ENCODE measurements at regions not wholly inside any gene's neighbourhood (a gene's known extent, or its start where the extent isn't known, plus 50 kb on each side); places are given as distances from the start of the nearest gene placed in this dataset.
"Not testable (repeated sequence)": the region's sequence is repeated elsewhere in the genome, so short reads cannot be mapped to it uniquely, and the experiment has no call there.

- DNase-seq: no peak
These were observed 1163.2 kb downstream of the PLA2G4A start for GRCh38 chr1:187991944-187992343.

GRCh38 chr1:187996780-187997179 lies 1168.0 kb downstream of the PLA2G4A start:
- no peak for DNase-seq

- no peak for DNase-seq
These were observed 1171.2 kb downstream of the PLA2G4A start for GRCh38 chr1:187999973-188000372.

- not testable (repeated sequence) for DNase-seq
These were observed 1174.9 kb downstream of the PLA2G4A start for GRCh38 chr1:188003687-188004086.

- DNase-seq: no peak
These were observed 1176.1 kb downstream of the PLA2G4A start for GRCh38 chr1:188004849-188005248.

- no peak for DNase-seq
These were observed 1177.6 kb downstream of the PLA2G4A start for GRCh38 chr1:188006354-188006753.

- not testable (repeated sequence) for DNase-seq
These were observed 1184.6 kb downstream of the PLA2G4A start for GRCh38 chr1:188013222-188013849.

- DNase-seq: no peak
These were observed 1189.2 kb downstream of the PLA2G4A start for GRCh38 chr1:188017921-188018320.

GRCh38 chr1:188022661-188023060 lies 1193.9 kb downstream of the PLA2G4A start:
- DNase-seq: no peak

- DNase-seq: no peak
These were observed 1194.5 kb downstream of the PLA2G4A start for GRCh38 chr1:188023206-188023605.

GRCh38 chr1:188027613-188028012 lies 1198.9 kb downstream of the PLA2G4A start:
- DNase-seq: peak; percentile 10

GRCh38 chr1:188037572-188037971 lies 1208.8 kb downstream of the PLA2G4A start:
- DNase-seq: not testable (repeated sequence)

GRCh38 chr1:188043536-188044245 lies 1214.9 kb downstream of the PLA2G4A start:
- DNase-seq: no peak

- DNase-seq: no peak
These were observed 1221.5 kb downstream of the PLA2G4A start for GRCh38 chr1:188050250-188050649.

- no peak for DNase-seq
These were observed 1227.3 kb downstream of the PLA2G4A start for GRCh38 chr1:188056011-188056410.

- no peak for DNase-seq
These were observed 1230.1 kb downstream of the PLA2G4A start for GRCh38 chr1:188058801-188059200.

GRCh38 chr1:188061881-188062280 lies 1233.1 kb downstream of the PLA2G4A start:
- DNase-seq: no peak

- DNase-seq: no peak
These were observed 1233.7 kb downstream of the PLA2G4A start for GRCh38 chr1:188062456-188062855.

- DNase-seq: no peak
These were observed 1237.2 kb downstream of the PLA2G4A start for GRCh38 chr1:188065917-188066316.

- DNase-seq: no peak
These were observed 1242.1 kb downstream of the PLA2G4A start for GRCh38 chr1:188070848-188071247.

GRCh38 chr1:188089015-188089414 lies 1260.3 kb downstream of the PLA2G4A start:
- DNase-seq: no peak

- no peak for DNase-seq
These were observed 1260.7 kb downstream of the PLA2G4A start for GRCh38 chr1:188089461-188089860.

- no peak for DNase-seq
These were observed 1267.8 kb downstream of the PLA2G4A start for GRCh38 chr1:188096521-188096920.

- no peak for DNase-seq
These were observed 1288.7 kb downstream of the PLA2G4A start for GRCh38 chr1:188117436-188117835.

- DNase-seq: no peak
These were observed 1293.9 kb downstream of the PLA2G4A start for GRCh38 chr1:188122646-188123045.

Data from NCI-H1436 (cell line).